ENCODE measurements at regions not wholly inside any gene's neighbourhood (a gene's known extent, or its start where the extent isn't known, plus 50 kb on each side); places are given as distances from the start of the nearest gene placed in this dataset.
"Not testable (repeated sequence)": the region's sequence is repeated elsewhere in the genome, so short reads cannot be mapped to it uniquely, and the experiment has no call there.

DNA sequence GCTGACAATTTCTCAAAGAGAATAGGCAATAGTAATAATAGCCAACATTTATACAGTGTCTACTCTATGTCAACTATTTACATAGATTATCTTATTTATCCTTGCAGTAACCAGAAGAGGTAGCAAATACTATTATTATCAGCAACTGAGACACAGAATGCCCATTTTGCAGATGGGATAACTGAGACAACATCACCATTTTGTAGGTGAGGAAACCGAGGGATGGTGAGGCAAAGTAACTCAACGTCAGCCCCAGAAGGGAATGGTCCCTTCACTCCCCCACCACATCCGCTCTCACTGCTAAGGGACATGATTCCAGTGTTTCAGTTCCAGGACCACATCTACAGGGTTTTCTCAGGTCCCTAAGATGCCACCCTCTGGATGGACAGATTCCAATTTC, 261.2 kb upstream of the NEBL start:
- in situ Hi-C loops (cut with HindIII; ENCODE audit: low sequenced_read_pairs), result no loop called here

DNA sequence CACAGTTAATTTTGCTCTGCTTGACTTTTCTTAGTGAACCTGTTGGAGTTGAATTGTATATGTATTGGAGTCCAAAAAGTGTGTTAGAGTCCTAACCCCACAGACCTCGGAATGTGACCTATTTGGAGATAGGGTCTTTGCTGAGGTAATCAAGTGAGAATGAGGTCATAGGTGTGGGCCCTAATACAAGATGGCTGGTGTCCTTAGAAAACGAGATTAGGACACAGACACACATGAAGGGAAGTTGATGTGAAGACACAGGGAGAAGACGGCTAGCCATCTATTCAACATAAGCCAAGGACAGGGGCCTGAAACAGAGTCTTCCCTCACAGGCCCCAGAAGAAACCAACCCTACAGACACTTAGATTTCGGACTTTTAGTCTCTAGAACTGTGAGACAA, 260.6 kb upstream of the NEBL start:
- in situ Hi-C loops (cut with HindIII; ENCODE audit: low sequenced_read_pairs), result no loop called here

DNA sequence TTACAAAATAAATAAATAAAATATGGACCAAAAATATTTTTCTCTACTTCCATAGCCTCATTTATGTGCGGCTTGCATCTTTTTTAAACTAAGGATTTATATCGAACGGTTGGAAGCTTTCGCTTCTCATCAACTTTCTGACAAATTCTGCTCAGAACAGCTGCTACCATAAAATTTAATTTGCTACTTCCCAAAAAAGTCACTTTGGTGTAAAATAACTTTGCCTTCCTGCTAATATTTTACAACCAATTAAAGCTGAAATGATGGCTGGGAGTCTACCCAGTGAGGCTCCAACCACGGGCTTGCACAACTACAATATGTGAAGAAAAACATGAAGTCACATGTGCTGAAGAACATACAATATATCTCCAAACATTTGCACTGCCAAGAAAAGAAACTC, 253.1 kb upstream of the NEBL start:
- in situ Hi-C loops (cut with HindIII; ENCODE audit: low sequenced_read_pairs), result no loop called here

DNA sequence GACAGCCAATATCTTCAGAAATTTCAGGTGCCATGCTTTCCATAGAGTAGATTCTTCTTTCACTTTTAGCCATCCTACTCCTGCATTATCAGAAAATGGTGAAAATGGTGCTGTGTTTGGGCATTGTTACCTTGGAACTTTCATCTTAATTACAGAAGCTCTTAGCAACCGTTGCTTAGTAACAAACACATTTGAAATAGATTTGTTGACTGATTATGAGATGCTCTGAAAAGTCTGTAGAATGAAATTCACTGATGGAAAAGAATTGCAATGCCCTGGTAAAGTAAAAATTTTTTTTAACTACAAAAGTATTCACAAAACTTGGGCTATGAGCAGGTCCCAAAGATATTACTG, 249.3 kb upstream of the NEBL start:
- in situ Hi-C loops (cut with HindIII; ENCODE audit: low sequenced_read_pairs), result no loop called here

DNA sequence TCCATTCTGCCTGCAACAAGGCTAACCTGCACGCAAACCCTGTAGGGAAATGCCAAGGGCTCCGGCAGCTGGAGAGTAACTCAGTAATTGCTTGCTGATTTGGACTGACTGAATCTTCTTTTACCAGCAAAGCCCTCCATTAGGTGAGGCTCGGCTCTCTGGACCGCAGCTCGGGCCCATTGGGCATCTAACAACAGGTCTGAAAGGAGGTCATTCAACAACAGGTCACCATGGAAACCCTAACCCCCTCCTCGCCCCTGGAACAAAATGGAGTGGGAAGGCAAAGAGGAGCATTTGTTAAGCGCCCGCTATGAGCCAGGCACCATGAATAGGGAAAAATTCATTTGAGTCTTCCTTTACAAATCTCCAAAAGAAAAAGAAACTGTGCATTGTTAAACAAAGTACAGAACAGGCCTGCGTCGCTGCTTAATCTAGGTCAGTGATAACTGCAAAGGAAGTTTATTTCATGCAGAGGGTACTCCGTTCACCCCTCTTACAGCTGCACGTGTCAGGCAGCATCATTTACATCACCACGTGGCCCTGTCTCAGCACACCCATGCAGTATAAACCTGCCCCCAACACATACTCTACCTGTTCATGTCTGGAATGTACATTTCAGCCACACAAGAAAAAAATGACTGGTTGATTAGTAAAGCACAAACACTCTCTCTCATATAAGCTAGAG, 248.8 kb upstream of the NEBL start:
- in situ Hi-C loops (cut with HindIII; ENCODE audit: low sequenced_read_pairs), result no loop called here

DNA sequence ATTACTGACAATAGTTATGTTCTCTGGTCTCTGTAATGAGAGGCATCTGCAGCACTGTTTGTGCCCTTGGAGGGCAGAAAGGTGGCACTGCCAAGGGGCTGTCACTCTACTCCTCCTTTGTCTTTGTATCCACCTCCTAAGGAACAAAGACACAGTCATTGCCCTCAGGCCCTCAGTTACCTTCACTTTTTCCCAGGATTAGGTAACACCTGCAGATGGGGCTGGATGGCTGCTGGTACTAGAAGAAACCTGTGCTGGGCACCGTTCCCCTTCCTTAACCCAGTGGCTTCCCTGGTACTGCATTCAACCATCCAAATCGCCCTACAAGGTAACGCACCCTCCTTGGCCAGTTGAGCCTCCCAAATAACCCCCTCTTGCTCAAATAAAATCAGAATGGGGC, 246.9 kb upstream of the NEBL start:
- in situ Hi-C loops (cut with HindIII; ENCODE audit: low sequenced_read_pairs), result no loop called here

DNA sequence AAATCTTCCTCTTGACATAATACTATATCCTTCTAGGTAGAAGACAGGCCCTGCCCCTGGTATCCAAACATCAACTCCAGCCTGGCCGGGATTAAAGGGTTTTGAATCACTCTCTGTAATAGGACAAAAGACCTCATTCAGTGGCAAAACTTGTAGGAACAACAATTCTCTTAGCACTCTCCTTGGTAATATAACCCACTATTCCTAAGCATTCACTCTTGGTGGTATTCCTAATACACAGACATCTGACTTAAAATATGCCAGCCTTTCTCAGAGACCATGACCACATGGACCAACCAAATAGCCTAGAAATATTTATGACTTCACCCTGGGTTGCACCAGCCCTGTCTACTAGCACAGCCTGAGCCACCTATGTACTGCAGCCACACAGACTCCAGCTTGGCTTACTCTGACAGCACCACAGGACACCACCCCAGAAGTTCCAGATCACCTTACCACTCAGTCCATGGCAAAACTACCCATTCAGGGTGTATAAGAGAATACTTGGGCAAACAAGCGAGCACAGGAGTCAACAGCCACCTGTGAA, 244.9 kb upstream of the NEBL start:
- in situ Hi-C loops (cut with HindIII; ENCODE audit: low sequenced_read_pairs), result no loop called here

DNA sequence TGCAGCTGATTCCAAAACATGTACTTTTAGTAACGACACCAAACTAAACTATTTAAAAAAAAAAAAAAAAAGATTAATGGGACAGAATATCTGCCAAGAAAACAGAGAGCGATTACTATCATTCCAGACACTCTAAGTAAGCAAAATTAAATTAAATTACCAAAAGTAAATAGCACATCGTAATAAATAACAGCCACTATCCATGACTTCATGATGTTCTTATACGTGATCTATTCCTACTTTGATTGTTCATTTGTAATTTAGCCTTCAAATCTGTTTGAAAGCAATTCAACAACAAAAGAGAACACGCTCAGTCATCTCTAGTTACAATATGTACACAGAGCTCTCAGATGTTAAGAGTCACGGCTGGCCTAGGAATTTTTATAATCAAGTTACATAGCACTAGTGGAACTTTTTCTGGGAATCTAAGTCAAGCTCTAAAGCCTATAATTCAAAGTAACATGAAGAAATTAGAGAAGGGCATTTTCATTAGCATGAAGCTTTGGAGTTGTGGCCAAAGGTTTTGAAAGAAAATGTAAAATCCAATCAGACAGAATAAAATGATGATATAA, 241.7 kb upstream of the NEBL start:
- in situ Hi-C loops (cut with HindIII; ENCODE audit: low sequenced_read_pairs), result no loop called here

DNA sequence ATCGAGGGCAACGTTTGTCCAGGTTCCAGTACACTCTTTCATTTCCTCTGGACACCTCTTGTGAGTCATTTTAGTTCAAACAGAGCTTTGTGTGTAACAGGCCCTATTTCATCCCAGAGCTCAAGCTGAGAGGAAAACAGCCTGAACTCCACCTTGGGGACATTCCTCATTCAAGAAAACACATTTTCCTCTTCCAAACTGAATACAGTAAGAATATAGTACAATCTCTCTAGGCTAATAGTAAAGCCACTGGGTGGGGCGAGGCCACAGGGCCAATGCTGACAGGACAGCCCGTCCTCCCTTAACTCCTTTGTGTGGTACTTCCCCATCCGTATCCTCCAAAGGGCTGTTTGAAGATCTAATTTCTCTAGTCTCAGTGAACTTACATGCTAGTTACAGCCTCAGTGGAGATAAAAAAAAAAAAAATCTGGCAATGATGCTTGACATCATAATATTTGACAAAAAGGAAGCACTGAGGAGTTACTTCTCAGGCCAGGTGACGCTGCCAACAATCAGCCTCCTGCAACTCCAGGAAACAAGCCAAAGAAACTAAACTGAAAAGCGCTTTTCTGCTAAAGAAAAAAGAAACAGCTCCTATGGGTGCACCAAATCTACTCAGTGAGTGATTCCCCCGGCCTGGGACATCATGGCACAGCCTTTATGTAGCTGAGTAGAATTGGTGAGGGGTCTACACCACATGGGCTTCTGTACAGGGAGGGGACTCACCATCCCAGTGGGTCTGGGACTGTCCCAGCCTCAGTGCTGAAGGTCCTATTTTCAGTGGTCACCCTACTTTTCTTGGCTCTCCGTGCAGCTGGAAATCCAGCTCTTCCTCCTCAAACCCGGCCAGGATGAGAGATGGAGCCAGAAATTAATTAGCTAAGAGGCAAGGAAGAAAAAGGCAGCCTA, 238.2 kb upstream of the NEBL start:
- in situ Hi-C loops (cut with HindIII; ENCODE audit: low sequenced_read_pairs), result no loop called here

DNA sequence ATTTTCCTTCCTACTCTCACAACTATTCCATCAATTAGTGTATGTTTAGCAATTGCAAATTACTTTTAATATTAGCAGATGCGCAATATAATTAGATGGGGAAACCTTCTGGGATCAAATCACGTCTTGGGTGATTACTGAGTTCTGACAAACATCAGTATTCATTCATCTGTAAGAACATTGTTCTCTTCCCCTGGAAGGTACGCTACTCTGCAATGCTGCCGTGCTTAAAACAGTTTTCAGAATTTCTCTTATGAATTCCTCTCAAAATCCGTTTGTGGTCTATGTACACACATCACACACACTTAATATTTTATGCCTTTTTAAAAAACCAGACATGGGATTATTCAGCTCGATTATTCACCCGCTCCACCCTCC, 237.5 kb upstream of the NEBL start:
- in situ Hi-C loops (cut with HindIII; ENCODE audit: low sequenced_read_pairs), result no loop called here

DNA sequence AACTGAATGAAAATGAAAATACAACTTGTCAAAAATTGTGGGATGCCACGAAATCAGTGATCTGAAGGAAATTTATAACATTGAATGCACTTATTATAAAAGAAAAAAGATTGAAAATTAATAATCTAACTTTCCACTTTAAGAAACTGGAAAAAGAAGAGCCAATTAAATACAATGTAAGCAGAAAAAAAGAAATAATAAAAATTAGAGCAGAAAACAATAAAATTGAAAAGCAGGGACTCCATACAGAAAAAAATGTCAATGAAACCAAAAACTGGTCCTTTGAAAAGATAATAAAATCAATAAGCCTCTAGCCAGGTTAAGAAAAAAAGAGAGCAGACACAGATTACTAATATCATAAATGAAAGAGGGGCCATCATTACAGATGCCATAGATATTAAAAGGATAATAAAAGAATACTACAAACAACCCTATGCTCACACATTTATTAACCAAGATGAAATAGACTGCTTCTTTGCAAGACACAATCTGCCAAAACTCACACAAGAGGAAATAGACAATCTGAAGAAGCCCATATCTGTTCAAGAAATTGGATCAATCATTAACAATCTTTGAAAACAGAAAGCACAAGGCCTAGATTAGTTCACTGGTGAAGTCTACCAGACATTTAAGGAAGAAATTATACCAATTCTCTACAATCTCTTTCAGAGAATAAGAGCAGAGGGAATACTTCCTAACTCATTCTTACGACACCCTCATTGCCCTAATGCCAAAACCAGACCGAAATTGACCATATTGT, 233.8 kb upstream of the NEBL start:
- in situ Hi-C loops (cut with HindIII; ENCODE audit: low sequenced_read_pairs), result no loop called here

DNA sequence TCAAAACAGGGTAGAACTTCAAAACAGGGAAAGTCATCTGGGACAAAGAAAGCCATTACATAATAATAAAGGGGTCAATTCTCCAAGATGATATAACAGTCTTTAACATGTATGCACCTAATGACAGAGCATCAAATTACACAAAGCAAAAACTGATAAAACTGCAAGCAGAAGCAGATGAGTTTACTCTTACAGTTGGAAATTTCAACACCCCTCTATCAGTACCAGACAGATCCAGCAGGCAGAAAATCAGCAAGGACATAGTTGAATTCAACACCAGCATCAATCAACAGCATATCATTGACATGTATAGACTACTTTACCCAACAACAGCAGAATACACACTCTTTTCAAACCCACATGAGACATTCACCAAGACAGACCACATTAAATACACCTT, 233.0 kb upstream of the NEBL start:
- in situ Hi-C loops (cut with HindIII; ENCODE audit: low sequenced_read_pairs), result no loop called here

DNA sequence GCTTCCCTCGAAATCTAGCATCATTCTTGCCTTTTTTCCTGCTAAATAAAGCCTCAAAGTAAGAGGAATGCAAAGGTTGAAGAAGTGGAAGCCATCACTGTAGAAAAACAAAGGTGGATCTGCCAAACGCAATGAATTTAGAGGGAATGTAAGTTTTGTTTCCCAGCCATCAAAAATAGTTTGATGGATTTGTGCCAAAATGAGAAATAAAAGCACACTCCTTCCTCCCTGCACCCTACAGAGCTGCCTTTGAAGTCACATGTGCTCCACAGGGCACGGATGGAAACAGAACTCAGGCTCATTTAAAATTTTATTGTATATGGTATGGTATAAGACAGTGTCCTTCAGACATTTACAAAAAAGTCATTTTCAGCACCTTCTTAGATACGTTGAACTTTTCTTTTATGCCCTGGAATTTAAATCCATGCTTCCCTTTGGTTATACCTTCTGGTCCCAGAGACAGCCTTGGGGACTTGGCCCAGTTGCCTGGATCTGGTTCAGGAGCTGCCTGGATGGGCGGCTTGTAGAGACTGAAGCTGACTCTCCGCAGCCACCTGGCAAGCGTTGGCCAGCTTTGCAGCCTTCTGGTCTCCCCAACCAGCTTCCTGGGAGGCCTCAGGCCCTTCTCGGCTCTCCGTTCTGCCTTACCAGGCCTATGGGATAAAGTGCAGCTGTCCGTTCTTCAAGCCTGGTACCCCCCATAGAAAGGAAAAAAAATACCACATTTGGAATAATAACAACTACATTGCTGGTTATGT, 228.5 kb upstream of the NEBL start:
- in situ Hi-C loops (cut with HindIII; ENCODE audit: low sequenced_read_pairs), result no loop called here

DNA sequence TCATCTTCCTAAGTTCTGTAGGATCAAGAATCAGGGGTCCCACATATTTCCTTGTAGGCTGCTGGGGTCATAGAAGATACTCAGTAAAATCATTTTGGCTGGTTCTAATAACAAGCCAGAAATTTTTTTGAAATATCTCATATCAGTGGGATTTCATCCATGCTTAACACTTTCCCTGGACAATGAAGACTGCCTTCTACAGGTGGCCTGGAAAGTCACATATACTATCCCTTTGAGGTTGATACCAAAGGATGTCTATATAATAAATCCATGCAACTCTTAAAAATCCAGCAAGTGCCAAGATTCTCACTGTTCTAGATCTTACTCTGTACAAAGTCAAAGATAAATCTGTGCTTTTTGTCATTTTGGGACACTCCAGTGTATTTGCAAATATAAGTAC, 225.8 kb upstream of the NEBL start:
- in situ Hi-C loops (cut with HindIII; ENCODE audit: low sequenced_read_pairs), result no loop called here

DNA sequence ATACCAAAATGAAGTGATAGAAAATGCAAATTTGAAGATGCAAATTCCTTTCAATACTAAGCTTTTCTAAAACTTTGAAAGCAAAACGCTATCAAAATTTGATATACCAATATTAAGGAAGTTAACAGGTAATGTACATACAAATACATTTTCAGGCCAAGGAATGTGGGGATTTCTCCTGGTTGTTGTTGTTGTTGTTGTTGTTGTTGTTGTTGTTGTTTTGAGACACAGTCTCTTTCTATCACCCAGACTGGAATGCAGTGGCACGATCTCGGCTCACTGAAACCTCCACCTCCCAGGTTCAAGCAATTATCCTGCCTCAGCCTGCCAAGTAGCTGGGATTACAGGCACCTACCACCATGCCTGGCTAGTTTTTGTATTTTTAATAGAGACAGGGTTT, 224.7 kb upstream of the NEBL start:
- in situ Hi-C loops (cut with HindIII; ENCODE audit: low sequenced_read_pairs), result not testable (repeated sequence)

DNA sequence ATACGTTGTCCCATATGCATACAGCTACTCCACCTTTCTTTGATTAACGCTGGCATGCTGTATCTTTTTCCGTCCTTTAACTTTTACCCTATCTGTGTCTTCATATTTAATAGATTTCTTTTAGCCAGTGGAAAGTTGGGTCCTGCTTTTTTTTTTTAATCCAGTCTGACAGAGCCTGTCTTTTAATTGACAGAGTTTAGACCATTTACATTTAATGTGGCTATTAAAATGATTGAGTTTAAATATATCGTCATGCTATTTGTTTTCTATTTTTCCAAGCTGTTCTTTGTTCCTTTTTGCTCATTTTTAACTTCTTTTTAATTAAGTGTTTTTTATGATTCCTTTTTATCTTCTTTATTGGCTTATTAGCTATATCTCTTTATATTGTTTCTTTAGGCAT, 217.6 kb upstream of the NEBL start:
- in situ Hi-C loops (cut with HindIII; ENCODE audit: low sequenced_read_pairs), result no loop called here

DNA sequence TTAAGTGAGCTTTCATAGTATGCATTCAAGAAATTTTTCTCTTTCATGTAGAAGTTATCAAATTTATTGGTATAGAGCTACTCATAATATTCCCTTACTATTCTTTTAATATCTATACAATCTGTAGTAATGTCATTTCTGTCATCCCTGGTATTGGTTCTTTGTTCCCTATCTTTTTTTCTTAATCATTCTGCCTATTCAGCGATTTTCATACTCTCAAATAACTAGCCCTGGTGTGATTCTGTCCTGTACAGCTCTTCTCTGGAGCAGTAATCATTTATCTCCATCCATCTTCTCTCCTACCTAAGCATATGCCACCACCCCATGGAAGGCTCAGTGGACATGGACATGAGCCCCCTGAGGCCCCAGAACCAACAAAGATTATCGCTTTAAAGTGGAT, 213.2 kb upstream of the NEBL start:
- in situ Hi-C loops (cut with HindIII; ENCODE audit: low sequenced_read_pairs), result no loop called here

DNA sequence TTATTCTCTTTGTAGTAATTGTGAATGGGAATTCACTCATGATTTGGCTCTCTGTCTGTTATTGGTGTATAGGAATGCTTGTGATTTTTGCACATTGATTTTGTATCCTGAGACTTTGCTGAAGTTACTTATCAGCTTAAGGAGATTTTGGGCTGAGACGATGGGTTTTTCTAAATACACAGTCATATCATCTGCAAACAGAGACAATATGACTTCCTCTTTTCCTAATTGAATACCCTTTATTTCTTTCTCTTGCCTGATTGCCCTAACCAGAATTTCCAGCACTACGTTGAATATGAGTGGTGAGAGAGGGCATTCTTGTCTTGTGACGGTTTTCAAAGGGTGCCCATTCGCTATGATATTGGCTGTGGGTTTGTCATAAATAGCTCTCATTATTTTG, 209.8 kb upstream of the NEBL start:
- in situ Hi-C loops (cut with HindIII; ENCODE audit: low sequenced_read_pairs), result not testable (repeated sequence)

DNA sequence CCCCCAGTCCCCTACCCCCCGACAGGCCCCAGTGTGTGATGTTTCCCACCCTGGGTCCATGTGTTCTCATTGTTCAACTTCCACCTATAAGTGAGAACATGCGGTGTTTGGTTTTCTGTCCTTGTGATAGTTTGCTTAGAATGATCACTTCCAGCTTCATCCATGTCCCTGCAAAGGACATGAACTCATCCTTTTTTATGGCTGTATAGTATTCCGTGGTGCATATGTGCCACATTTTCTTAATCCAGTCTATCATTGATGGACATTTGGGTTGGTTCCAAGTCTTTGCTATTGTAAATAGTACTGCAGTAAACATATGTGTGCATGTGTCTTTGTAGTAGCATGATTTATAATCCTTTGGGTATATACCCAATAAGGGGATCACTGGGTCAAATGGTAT, 208.2 kb upstream of the NEBL start:
- in situ Hi-C loops (cut with HindIII; ENCODE audit: low sequenced_read_pairs), result not testable (repeated sequence)

DNA sequence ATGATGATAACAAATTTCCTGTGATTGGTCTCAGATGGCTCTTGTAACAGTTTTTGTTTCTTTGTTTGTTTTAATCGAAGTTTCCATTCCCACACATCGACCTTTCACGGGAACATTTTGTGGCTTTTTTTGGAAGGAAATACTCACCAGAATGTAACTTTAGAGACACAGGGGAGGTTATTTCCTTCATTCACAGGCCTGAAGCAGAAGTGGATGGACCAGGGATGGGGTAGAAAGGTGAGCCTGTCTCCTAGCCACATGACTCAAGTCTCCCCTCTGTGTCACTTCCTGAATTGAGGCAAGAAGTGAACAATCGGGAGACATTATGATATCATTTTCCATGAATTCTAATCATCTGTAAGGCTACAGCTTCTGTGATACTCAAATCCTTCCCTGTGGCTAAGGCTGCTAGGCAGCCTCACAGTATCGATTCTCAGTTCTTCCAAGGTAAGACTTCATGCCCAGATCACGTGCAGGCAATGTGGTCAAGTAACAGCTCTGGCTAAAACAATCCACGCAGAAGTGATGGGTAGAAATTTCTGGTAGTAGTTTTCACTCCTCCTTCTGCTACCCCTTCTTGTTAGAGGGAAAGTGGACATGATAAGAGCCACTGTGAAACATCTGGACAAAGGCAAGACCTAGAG, 203.9 kb upstream of the NEBL start:
- in situ Hi-C loops (cut with HindIII; ENCODE audit: low sequenced_read_pairs), result no loop called here

All from DLD1 (cell line).